Mesenteric fat pad (tissue), 1 donor: ENCODE measurements at regions not wholly inside any gene's neighbourhood (a gene's known extent, or its start where the extent isn't known, plus 50 kb on each side); places are given as distances from the start of the nearest gene placed in this dataset.
A peak's percentile ranks its signal among the peaks of the same experiment; 100 is the strongest.

Experiments
- DNase-seq: peaks from one replicate; pipeline ENCODE4 v3.0.0-alpha.2; 2020; ENCODE audit warnings: low spot score
- donor health status: DM: yes; HTN: yes; CAD: no.

- DNase-seq, result no peak
Measured at GRCh38 chr22:49532869-49533802, 294.5 kb downstream of the BRD1 start.

GRCh38 chr22:49531368-49531791 is 296.3 kb downstream of the BRD1 start:
- no peak for DNase-seq

GRCh38 chr22:49530671-49531367 is 296.9 kb downstream of the BRD1 start:
- no peak for DNase-seq

- no peak for DNase-seq
Measured at GRCh38 chr22:49528420-49528720, 299.3 kb downstream of the BRD1 start.

- no peak for DNase-seq
Measured at GRCh38 chr22:49527611-49528419, 299.9 kb downstream of the BRD1 start.

- no peak for DNase-seq
Measured at GRCh38 chr22:49525801-49526535, 301.7 kb downstream of the BRD1 start.

GRCh38 chr22:49525360-49525759 is 302.3 kb downstream of the BRD1 start:
- no peak for DNase-seq

- no peak for DNase-seq
Measured at GRCh38 chr22:49524362-49524761, 303.3 kb downstream of the BRD1 start.

- no peak for DNase-seq
Measured at GRCh38 chr22:49523374-49524008, 304.2 kb downstream of the BRD1 start.

- no peak for DNase-seq
Measured at GRCh38 chr22:49522582-49523373, 304.9 kb downstream of the BRD1 start.

GRCh38 chr22:49521787-49522224 is 305.9 kb downstream of the BRD1 start:
- DNase-seq, result peak; percentile 79

GRCh38 chr22:49519117-49519737 is 308.4 kb downstream of the BRD1 start:
- peak; percentile 45 for DNase-seq

GRCh38 chr22:49518436-49518970 is 309.2 kb downstream of the BRD1 start:
- peak; percentile 73 for DNase-seq

GRCh38 chr22:49517667-49518185 is 309.9 kb downstream of the BRD1 start:
- DNase-seq, result peak; percentile 65

GRCh38 chr22:49517211-49517610 is 310.5 kb downstream of the BRD1 start:
- peak; percentile 71 for DNase-seq

- no peak for DNase-seq
Measured at GRCh38 chr22:49515475-49515874, 312.2 kb downstream of the BRD1 start.

- no peak for DNase-seq
Measured at GRCh38 chr22:49514641-49515040, 313.0 kb downstream of the BRD1 start.

- peak; percentile 83 for DNase-seq
Measured at GRCh38 chr22:49514211-49514610, 313.5 kb downstream of the BRD1 start.
